GM12878 (cell line): ENCODE measurements at regions not wholly inside any gene's neighbourhood (a gene's known extent, or its start where the extent isn't known, plus 50 kb on each side); places are given as distances from the start of the nearest gene placed in this dataset.

Source experiments
- ATAC-seq: fragments of 200-7000 bp; cut with Tn5 transposase; 3 replicates; pipeline ENCODE4 v1.9.1; 2020; ENCODE audit warnings: mild to moderate bottlenecking, moderate library complexity
- BruUV-seq: library from RNA; stranded (reverse); fragments of 400-500 nt; replicated peaks from 2 replicates; lab custom pipeline; 2021; lab: Mats Ljungman, UMichigan
- CTCF ChIA-PET: fragments of 300-600 bp; sonication (Branson Sonifier 250); formaldehyde crosslinking; extraction: SDS; loops from one replicate; lab custom pipeline; 2021; ENCODE audit warnings: inconsistent platforms; lab: Yijun Ruan, JAX
- POLR2A ChIA-PET: fragments of 350-600 bp; formaldehyde crosslinking; extraction: SDS; loops from one replicate; lab custom pipeline; 2021; ENCODE audit warnings: inconsistent platforms; lab: Charles Lee
- RAD21 ChIA-PET: fragments of 300-600 bp; sonication (Branson Sonifier 250); formaldehyde crosslinking; loops from one replicate; lab custom pipeline; 2023; ENCODE audit warnings: antibody characterized with exemption; ENCODE audit not compliant: unreplicated experiment; lab: Charles Lee
- SMC1A ChIA-PET: fragments of 300-600 bp; sonication (Branson Sonifier 250); formaldehyde crosslinking; loops from one replicate; lab custom pipeline; 2023; ENCODE audit not compliant: unreplicated experiment, uncharacterized antibody; lab: Charles Lee
- DNase-seq: peaks from one replicate; pipeline ENCODE4 v3.0.0-alpha.2; 2011; ENCODE audit warnings: low read depth, low spot score
- FAIRE-seq: peaks from 3 replicates; lab custom pipeline; 2011; peaks lifted over from hg19 to GRCh38; lab: Jason Lieb, UNC
- H2AFZ ChIP-seq: 2 replicates; pipeline ENCODE4 v1.6.0; 2011; ENCODE audit warnings: low read depth, low read length, control low read depth; ENCODE audit not compliant: control insufficient read depth
- H3K27ac ChIP-seq: 2 replicates; pipeline ENCODE4 v1.5.1; 2011; ENCODE audit warnings: control low read depth; ENCODE audit not compliant: control insufficient read depth, insufficient read depth
- H3K27me3 ChIP-seq, 2 experiments: replicated peaks in 1 of 2; 2 replicates each; pipeline versions ENCODE4 v1.6.0 to v1.6.1; 2011; ENCODE audit warnings: low read length in 1 of 2; ENCODE audit not compliant: control insufficient read depth in 2 of 2, insufficient read depth in 2 of 2
- H3K36me3 ChIP-seq, 2 experiments: 2 replicates each; pipeline ENCODE4 v1.5.1; 2011; ENCODE audit warnings: low read length in 1 of 2; ENCODE audit not compliant: control insufficient read depth in 2 of 2, insufficient read depth in 2 of 2
- H3K4me1 ChIP-seq: 2 replicates; pipeline ENCODE4 v1.6.1; 2011; ENCODE audit warnings: mild to moderate bottlenecking, low read length, moderate library complexity, mixed read lengths; ENCODE audit not compliant: control insufficient read depth, insufficient read depth
- H3K4me2 ChIP-seq: 2 replicates; pipeline ENCODE4 v1.6.0; 2011; ENCODE audit warnings: control low read depth; ENCODE audit not compliant: control insufficient read depth, insufficient read depth
- H3K4me3 ChIP-seq: fragments of 200-600 bp; sonication (generic); 2 replicates; pipeline ENCODE4 v1.5.1; 2016
- H3K79me2 ChIP-seq: 2 replicates; pipeline ENCODE4 v1.6.0; 2011; ENCODE audit warnings: low read length; ENCODE audit not compliant: control insufficient read depth, insufficient read depth
- H3K9ac ChIP-seq: 2 replicates; pipeline ENCODE4 v1.8.0; 2011; ENCODE audit warnings: low read length, control low read depth, mixed read lengths; ENCODE audit not compliant: control insufficient read depth, insufficient read depth
- H3K9me3 ChIP-seq: replicated peaks from 3 replicates; pipeline ENCODE4 v1.5.1; 2011; ENCODE audit warnings: mild to moderate bottlenecking, low read length; ENCODE audit not compliant: control insufficient read depth, insufficient read depth
- H4K20me1 ChIP-seq: 2 replicates; pipeline ENCODE4 v1.6.0; 2011; ENCODE audit not compliant: control insufficient read depth, insufficient read depth
- CREM ChIP-seq: IDR thresholded peaks from 2 replicates; pipeline ENCODE4 v1.6.1; 2014; ENCODE audit warnings: antibody characterized with exemption, low read depth
- HDGF ChIP-seq: fragments of 450-650 bp; IDR thresholded peaks from 2 replicates; pipeline ENCODE4 v1.6.1; 2016; ENCODE audit warnings: antibody characterized with exemption
- IRF4 ChIP-seq: IDR thresholded peaks from 2 replicates; pipeline ENCODE4 v1.6.1; 2011; ENCODE audit warnings: low read depth, low read length
- KAT2A ChIP-seq: conservative IDR thresholded peaks from 2 replicates; pipeline ENCODE4 v1.6.1; 2011; ENCODE audit warnings: low read depth, low read length; ENCODE audit not compliant: control insufficient read depth
- MTA3 ChIP-seq: IDR thresholded peaks from 2 replicates; pipeline ENCODE4 v1.6.1; 2012; ENCODE audit warnings: low read length, inconsistent platforms, borderline replicate concordance
- MYC ChIP-seq: IDR thresholded peaks from 2 replicates; pipeline ENCODE4 v1.6.1; 2011; ENCODE audit warnings: mild to moderate bottlenecking, low read length, moderate library complexity, inconsistent platforms; ENCODE audit not compliant: insufficient read depth, insufficient replicate concordance, insufficient read length, severe bottlenecking
- NRF1 ChIP-seq: conservative IDR thresholded peaks from 2 replicates; pipeline ENCODE4 v1.6.1; 2011; ENCODE audit warnings: mild to moderate bottlenecking, low read depth, low read length, improper control_type of control experiment
- RAD21 ChIP-seq: IDR thresholded peaks from 2 replicates; pipeline ENCODE4 v1.6.1; 2011; ENCODE audit warnings: mild to moderate bottlenecking, low read depth, low read length, moderate library complexity; ENCODE audit not compliant: insufficient read depth
- RFX5 ChIP-seq: IDR thresholded peaks from 2 replicates; pipeline ENCODE4 v1.6.1; 2011; ENCODE audit warnings: low read depth, low read length, improper control_type of control experiment
- RUNX3 ChIP-seq: IDR thresholded peaks from 2 replicates; pipeline ENCODE4 v1.6.1; 2012; ENCODE audit warnings: low read length, inconsistent platforms
- SIX5 ChIP-seq: IDR thresholded peaks from 2 replicates; pipeline ENCODE4 v1.6.1; 2011; ENCODE audit warnings: mild to moderate bottlenecking, low read depth, low read length, moderate library complexity; ENCODE audit not compliant: severe bottlenecking
- SMAD5 ChIP-seq: IDR thresholded peaks from 2 replicates; pipeline ENCODE4 v1.6.1; 2016; ENCODE audit warnings: antibody characterized with exemption, low read depth
- SMC3 ChIP-seq: IDR thresholded peaks from 2 replicates; pipeline ENCODE4 v1.6.1; 2011; ENCODE audit warnings: low read length, improper control_type of control experiment, borderline replicate concordance
- SPI1 ChIP-seq: IDR thresholded peaks from 2 replicates; pipeline ENCODE4 v1.6.1; 2011; ENCODE audit warnings: low read depth, mild to moderate bottlenecking, low read length, moderate library complexity, borderline replicate concordance; ENCODE audit not compliant: insufficient read depth
- STAT3 ChIP-seq: IDR thresholded peaks from 2 replicates; pipeline ENCODE4 v1.6.1; 2011; ENCODE audit warnings: low read depth, low read length, improper control_type of control experiment
- SUZ12 ChIP-seq: fragments of 200-600 bp; sonication (generic); IDR thresholded peaks from one replicate; pipeline ENCODE4 v1.6.1; 2018; ENCODE audit warnings: antibody characterized with exemption, mild to moderate bottlenecking; ENCODE audit not compliant: unreplicated experiment
- TCF12 ChIP-seq: IDR thresholded peaks from 2 replicates; pipeline ENCODE4 v1.6.1; 2011; ENCODE audit warnings: low read depth, mild to moderate bottlenecking, low read length
- ZNF384 ChIP-seq: IDR thresholded peaks from 2 replicates; pipeline ENCODE4 v1.6.1; 2012; ENCODE audit warnings: low read depth, mild to moderate bottlenecking, low read length, improper control_type of control experiment, borderline replicate concordance
- WGBS: methylation state at CpG from one replicate; pipeline ENCODE4 v1.1.6; 2016; ENCODE audit warnings: low lambda C conversion rate; ENCODE audit not compliant: insufficient replicate concordance, insufficient coverage; ENCODE audit errors: missing lambda C conversion rate; 5-methylcytosine and 5-hydroxymethylcytosine counted together
- in situ Hi-C: fragments of 300-500 bp; cut with MboI; formaldehyde crosslinking; loops from 9 replicates; pipeline ENCODE4 v1.14.3; 2018; ENCODE audit warnings: mixed read lengths
- intact Hi-C: fragments of 100-400 bp; cut with micrococcal nuclease; formaldehyde crosslinking; loops from one replicate; pipeline ENCODE4 v1.14.2; 2022; ENCODE audit not compliant: unreplicated experiment
- TF ChIP-seq, protein P1 (sequence below), 3 experiments: IDR thresholded peaks in 2 of 3; conservative IDR thresholded peaks in 1 of 3; 2 replicates each; pipeline ENCODE4 v1.5.1; 2011; ENCODE audit warnings: low read depth in 3 of 3, low read length in 3 of 3, mild to moderate bottlenecking in 3 of 3, control low read depth in 2 of 3, moderate library complexity in 2 of 3, inconsistent platforms in 1 of 3, mixed read lengths in 1 of 3; ENCODE audit not compliant: control insufficient read depth in 2 of 3, insufficient read depth in 1 of 3; ENCODE audit errors: extremely low read depth in 1 of 3
- TF ChIP-seq, protein P2 (sequence below): fragments of 450-650 bp; IDR thresholded peaks from 2 replicates; pipeline ENCODE4 v1.6.1; 2017; ENCODE audit warnings: antibody characterized with exemption, mild to moderate bottlenecking, moderate library complexity

DNA sequence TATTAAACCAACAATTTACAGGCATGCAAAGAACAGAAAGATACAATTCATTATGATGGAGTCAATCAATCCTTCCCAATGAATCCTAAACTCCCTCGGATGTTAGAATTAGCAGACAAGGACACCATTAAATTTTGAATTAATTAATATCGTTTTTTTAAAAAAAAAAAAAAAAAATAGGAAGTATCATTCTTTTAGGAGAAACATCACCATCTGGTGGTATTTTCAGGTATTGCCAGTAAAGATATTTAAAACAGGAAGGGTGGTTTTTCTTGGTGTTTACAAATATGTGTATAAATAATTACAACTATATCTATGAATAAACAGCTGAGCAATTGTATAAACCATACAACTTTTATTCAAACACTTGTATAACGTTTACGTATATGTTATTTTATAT lies 564.4 kb downstream of the HAO1 start:
- H3K27me3 ChIP-seq: no peaks in the 10 kb centered on the region
- intact Hi-C loops: loop anchor here (5.0 kb wide), 1 partner anchor 1234 kb away; no protein-coding TSS in a partner anchor
- SMC1A ChIA-PET: interaction anchor here (0.6 to 1.9 kb wide), 10 partner anchors 12 to 1111 kb away, joined by 3 to 9 read pairs (median 3); no protein-coding TSS in a partner anchor
- DNase-seq (no peak), FAIRE-seq (no peak), ATAC-seq (no peak)
- no peaks in the 10 kb centered on the region for H3K4me1 ChIP-seq
- POLR2A ChIA-PET: interaction anchor here (0.7 kb wide), 1 partner anchor 502 kb away, joined by 3 read pairs; no protein-coding TSS in a partner anchor
- BruUV-seq: no TSS peak
- 1% methylated on average over 4 of the region's 4 CpGs for WGBS
- no peak overlapping the region for H3K4me2 ChIP-seq
- H4K20me1 ChIP-seq: no peaks in the 10 kb centered on the region
- in situ Hi-C loops: loop anchor here (10.0 kb wide), 2 partner anchors 611 to 1231 kb away; partner anchors contain the start of gene BMP2
- no peaks in the 10 kb centered on the region for H3K79me2 ChIP-seq
- H3K4me3 ChIP-seq: no peak overlapping the region
- RAD21 ChIA-PET: interaction anchor here (0.7 kb wide), 1 partner anchor 71 kb away, joined by 4 read pairs; no protein-coding TSS in a partner anchor
- H3K36me3 ChIP-seq: no peaks in the 10 kb centered on the region
- no peak overlapping the region for H3K27ac ChIP-seq
- H3K9me3 ChIP-seq: no peaks in the 10 kb centered on the region
- H2AFZ ChIP-seq: no peak overlapping the region
- no peak overlapping the region for H3K9ac ChIP-seq
- CTCF ChIA-PET: interaction anchor here (0.6 to 2.6 kb wide), 21 partner anchors 12 to 1347 kb away, joined by 3 to 25 read pairs (median 3); no protein-coding TSS in a partner anchor
- TF ChIP-seq MYC (no peak), MTA3 (no peak), SPI1 (no peak), RFX5 (no peak), NRF1 (no peak), HDGF (no peak), STAT3 (no peak), KAT2A (no peak), IRF4 (no peak), RAD21 (peak; percentile 39; the same call in 1 of the 2 replicates), SMAD5 (no peak), SUZ12 (no peak), RUNX3 (no peak), TCF12 (no peak), ZNF384 (peak; percentile 91), CREM (no peak), SMC3 (peak; percentile 47; the same call in 1 of the 2 replicates), SIX5 (no peak)
- TF ChIP-seq, protein P1, sequence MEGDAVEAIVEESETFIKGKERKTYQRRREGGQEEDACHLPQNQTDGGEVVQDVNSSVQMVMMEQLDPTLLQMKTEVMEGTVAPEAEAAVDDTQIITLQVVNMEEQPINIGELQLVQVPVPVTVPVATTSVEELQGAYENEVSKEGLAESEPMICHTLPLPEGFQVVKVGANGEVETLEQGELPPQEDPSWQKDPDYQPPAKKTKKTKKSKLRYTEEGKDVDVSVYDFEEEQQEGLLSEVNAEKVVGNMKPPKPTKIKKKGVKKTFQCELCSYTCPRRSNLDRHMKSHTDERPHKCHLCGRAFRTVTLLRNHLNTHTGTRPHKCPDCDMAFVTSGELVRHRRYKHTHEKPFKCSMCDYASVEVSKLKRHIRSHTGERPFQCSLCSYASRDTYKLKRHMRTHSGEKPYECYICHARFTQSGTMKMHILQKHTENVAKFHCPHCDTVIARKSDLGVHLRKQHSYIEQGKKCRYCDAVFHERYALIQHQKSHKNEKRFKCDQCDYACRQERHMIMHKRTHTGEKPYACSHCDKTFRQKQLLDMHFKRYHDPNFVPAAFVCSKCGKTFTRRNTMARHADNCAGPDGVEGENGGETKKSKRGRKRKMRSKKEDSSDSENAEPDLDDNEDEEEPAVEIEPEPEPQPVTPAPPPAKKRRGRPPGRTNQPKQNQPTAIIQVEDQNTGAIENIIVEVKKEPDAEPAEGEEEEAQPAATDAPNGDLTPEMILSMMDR (IDR thresholded peaks at IDR 0.05 in 2 of 3, conservative IDR thresholded peaks at IDR 0.05 in 1 of 3; ENCODE audit: control insufficient read depth in 2 of 3, extremely low read depth in 1 of 3, insufficient read depth in 1 of 3, low read depth in 3 of 3, low read length in 3 of 3): peak; percentile 22 to 39 (median 33); a peak in 3 of 6 replicates
- TF ChIP-seq, protein P2, sequence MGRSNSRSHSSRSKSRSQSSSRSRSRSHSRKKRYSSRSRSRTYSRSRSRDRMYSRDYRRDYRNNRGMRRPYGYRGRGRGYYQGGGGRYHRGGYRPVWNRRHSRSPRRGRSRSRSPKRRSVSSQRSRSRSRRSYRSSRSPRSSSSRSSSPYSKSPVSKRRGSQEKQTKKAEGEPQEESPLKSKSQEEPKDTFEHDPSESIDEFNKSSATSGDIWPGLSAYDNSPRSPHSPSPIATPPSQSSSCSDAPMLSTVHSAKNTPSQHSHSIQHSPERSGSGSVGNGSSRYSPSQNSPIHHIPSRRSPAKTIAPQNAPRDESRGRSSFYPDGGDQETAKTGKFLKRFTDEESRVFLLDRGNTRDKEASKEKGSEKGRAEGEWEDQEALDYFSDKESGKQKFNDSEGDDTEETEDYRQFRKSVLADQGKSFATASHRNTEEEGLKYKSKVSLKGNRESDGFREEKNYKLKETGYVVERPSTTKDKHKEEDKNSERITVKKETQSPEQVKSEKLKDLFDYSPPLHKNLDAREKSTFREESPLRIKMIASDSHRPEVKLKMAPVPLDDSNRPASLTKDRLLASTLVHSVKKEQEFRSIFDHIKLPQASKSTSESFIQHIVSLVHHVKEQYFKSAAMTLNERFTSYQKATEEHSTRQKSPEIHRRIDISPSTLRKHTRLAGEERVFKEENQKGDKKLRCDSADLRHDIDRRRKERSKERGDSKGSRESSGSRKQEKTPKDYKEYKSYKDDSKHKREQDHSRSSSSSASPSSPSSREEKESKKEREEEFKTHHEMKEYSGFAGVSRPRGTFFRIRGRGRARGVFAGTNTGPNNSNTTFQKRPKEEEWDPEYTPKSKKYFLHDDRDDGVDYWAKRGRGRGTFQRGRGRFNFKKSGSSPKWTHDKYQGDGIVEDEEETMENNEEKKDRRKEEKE: no peak
